ENCODE measurements at regions not wholly inside any gene's neighbourhood (a gene's known extent, or its start where the extent isn't known, plus 50 kb on each side); places are given as distances from the start of the nearest gene placed in this dataset.

GRCh38 chrX:112148397-112148796, 65.8 kb upstream of the TRPC5 start:
- DNase-seq (ENCODE audit: extremely low read depth, low read depth), result no peak

DNA sequence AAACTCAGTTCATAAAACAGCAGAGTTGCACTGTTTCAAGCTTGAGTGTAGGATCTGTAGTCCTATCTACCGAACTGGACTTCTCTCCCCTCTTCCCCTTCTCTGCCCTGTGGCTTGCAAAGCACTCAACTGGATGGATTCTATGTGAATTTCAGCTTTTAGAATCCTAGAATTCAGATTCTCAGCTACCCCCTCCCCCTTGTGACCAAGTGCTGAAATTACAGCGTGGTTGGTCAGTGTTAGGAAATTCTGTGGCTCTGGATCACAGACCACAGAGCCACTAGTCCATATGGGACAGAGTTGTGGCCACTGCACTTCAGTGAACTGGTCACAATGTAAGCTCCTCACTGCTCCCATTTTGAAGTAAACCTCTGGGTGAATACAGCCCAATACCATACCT, 64.6 kb upstream of the TRPC5 start:
- DNase-seq (ENCODE audit: extremely low read depth, low read depth), result peak; percentile 1

DNA sequence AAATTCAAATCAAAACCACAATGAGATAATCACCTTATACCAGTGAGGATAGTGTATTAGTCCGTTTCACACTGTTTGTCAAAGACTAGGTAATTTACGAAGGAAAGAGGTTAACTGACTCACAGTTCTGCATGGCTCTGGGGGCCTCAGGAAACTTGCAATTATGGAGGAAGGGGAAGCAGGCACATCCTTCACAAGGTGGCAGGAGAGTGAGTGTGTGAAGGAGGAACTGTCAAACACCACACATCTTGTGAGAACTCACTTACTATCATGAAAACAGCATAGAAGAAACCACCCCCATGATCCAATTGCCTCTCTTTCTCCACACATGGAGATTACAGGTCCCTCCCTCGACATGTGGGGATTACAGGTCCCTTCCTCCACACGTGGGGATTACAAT, 54.7 kb upstream of the TRPC5 start:
- no peak for DNase-seq (ENCODE audit: extremely low read depth, low read depth)
